Thyroid gland (tissue), 4 donors: ENCODE measurements at regions not wholly inside any gene's neighbourhood (a gene's known extent, or its start where the extent isn't known, plus 50 kb on each side); places are given as distances from the start of the nearest gene placed in this dataset.

ENCODE experiments used
- CTCF ChIP-seq, 6 experiments: fragments of 200-600 bp in 3 of 6; fragments of 450-650 bp in 3 of 6; sonication (generic) in 3 of 6; IDR thresholded peaks; one replicate each; pipeline ENCODE4 v1.5.1; 2016 to 2019; ENCODE audit warnings: antibody characterized with exemption in 6 of 6, mild to moderate bottlenecking in 2 of 6, inconsistent platforms in 1 of 6, moderate library complexity in 1 of 6
- POLR2A ChIP-seq, 2 donors: fragments of 450-650 bp; IDR thresholded peaks; one replicate each; pipeline ENCODE4 v1.6.1; 2017; ENCODE audit warnings: antibody characterized with exemption in 2 of 2, mild to moderate bottlenecking in 2 of 2, moderate library complexity in 1 of 2

- no peak for TF ChIP-seq CTCF (IDR thresholded peaks at IDR 0.05)
- no peak for TF ChIP-seq POLR2A (IDR thresholded peaks at IDR 0.05)
Measured at GRCh38 chr6:14367296-14367695, 249.7 kb downstream of the CD83 start.
